ENCODE measurements at regions not wholly inside any gene's neighbourhood (a gene's known extent, or its start where the extent isn't known, plus 50 kb on each side); places are given as distances from the start of the nearest gene placed in this dataset.

DNA sequence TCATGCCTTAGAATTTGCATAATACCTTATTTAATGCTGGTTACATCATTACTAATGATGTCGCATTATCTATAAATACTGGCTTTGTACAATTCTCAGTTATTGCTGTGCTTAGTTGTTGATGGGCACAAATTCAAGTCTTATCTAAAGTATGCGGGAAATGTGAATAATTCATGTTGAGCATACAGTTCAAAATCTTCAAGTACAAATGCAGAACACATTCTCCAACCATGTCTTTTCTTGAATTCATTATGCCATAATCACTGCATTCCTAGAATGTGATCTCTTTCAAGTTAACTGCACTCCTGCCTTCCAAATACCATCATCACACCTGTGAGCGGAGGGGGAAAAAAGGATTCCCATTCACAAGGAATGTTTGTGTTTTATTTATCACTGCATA lies 337.0 kb downstream of the MBD2 start (continued):
- TF ChIP-seq, protein P1, sequence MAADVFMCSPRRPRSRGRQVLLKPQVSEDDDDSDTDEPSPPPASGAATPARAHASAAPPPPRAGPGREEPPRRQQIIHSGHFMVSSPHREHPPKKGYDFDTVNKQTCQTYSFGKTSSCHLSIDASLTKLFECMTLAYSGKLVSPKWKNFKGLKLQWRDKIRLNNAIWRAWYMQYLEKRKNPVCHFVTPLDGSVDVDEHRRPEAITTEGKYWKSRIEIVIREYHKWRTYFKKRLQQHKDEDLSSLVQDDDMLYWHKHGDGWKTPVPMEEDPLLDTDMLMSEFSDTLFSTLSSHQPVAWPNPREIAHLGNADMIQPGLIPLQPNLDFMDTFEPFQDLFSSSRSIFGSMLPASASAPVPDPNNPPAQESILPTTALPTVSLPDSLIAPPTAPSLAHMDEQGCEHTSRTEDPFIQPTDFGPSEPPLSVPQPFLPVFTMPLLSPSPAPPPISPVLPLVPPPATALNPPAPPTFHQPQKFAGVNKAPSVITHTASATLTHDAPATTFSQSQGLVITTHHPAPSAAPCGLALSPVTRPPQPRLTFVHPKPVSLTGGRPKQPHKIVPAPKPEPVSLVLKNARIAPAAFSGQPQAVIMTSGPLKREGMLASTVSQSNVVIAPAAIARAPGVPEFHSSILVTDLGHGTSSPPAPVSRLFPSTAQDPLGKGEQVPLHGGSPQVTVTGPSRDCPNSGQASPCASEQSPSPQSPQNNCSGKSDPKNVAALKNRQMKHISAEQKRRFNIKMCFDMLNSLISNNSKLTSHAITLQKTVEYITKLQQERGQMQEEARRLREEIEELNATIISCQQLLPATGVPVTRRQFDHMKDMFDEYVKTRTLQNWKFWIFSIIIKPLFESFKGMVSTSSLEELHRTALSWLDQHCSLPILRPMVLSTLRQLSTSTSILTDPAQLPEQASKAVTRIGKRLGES (CRISPR knock-in tag; IDR thresholded peaks at IDR 0.05; ENCODE audit: borderline replicate concordance): no peak
- TF ChIP-seq NFIB (CRISPR knock-in tag; IDR thresholded peaks at IDR 0.05; ENCODE audit: borderline replicate concordance): no peak

DNA sequence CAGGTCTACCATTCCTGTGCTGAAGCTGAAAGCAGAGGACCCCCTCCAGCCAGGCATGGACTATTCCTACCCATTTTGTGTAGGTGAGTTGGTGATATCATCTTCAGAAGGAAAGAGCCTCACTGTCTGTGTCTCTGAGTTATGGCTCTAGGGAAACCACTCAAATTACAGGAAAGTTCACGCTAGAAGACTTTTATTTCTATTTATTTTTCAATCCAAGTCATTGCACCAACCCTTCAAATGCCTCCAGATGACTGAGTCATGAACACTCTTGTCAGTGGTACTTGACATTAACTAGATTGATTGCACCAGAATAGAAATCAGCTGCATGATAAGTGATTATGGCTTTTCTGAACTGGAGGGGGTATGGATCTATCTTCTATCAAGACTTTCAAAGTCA lies 338.4 kb downstream of the MBD2 start:
- CTCF ChIA-PET (ENCODE audit: low intra/inter-chr PET ratio, low total read pairs): no interaction called here
- H3K36me3 ChIP-seq (replicated peaks in 1 of 2; ENCODE audit: control insufficient read depth in 1 of 2, insufficient read depth in 2 of 2, low read length in 2 of 2): no peaks in the 10 kb centered on the region
- H3K9me3 ChIP-seq (ENCODE audit: low read length): no peaks in the 10 kb centered on the region
- no peaks in the 10 kb centered on the region for H3K4me1 ChIP-seq (ENCODE audit: insufficient read depth, low read length)
- no TSS peak for BruUV-seq (replicated peaks)
- H3K27ac ChIP-seq (ENCODE audit: extremely low read length, insufficient read depth, low read length): no peak overlapping the region
- no peak overlapping the region for H3K9ac ChIP-seq (ENCODE audit: insufficient read depth, low read depth, low read length)
- H3K4me3 ChIP-seq (replicated peaks in 1 of 3; ENCODE audit: insufficient read depth in 1 of 3, low read depth in 2 of 3, low read length in 3 of 3): no peak overlapping the region
- no peaks in the 10 kb centered on the region for H4K20me1 ChIP-seq (ENCODE audit: insufficient read depth, low read length)
- 0% methylated on average over 1 of the region's 1 CpG for WGBS (ENCODE audit: low lambda C conversion rate)
- DNase-seq (ENCODE audit: low spot score): no peak
- POLR2A ChIA-PET: no interaction called here
- FAIRE-seq: no peak
- no peaks in the 10 kb centered on the region for H3K27me3 ChIP-seq (ENCODE audit: control insufficient read depth in 1 of 2, insufficient read depth in 2 of 2, low read length in 2 of 2)
- H3K4me2 ChIP-seq (ENCODE audit: low read depth, low read length): no peak overlapping the region
- intact Hi-C loops (cut with micrococcal nuclease; ENCODE audit: unreplicated experiment) (no loop called here), in situ Hi-C loops (cut with HindIII; ENCODE audit: extremely low pct_ligation_motif_present, low pct_unique_long_range_greater_than_20kb) (no loop called here)
- no peak for ATAC-seq
- no peak overlapping the region for H2AFZ ChIP-seq (ENCODE audit: low read length)
- no peaks in the 10 kb centered on the region for H3K79me2 ChIP-seq (ENCODE audit: insufficient read depth, low read length)
- TF ChIP-seq ZZZ3 (CRISPR knock-in tag; IDR thresholded peaks at IDR 0.05; ENCODE audit: borderline replicate concordance) (no peak), IKZF1 (IDR thresholded peaks at IDR 0.05) (no peak), ZNF460 (CRISPR knock-in tag; IDR thresholded peaks at IDR 0.05; ENCODE audit: borderline replicate concordance) (no peak), ZNF83 (CRISPR knock-in tag; IDR thresholded peaks at IDR 0.05; ENCODE audit: borderline replicate concordance) (no peak), YEATS2 (CRISPR knock-in tag; IDR thresholded peaks at IDR 0.05; ENCODE audit: borderline replicate concordance) (no peak), ZFP36 (IDR thresholded peaks at IDR 0.05; ENCODE audit: borderline replicate concordance, low read depth, low read length, partially characterized antibody) (no peak), ZNF335 (CRISPR knock-in tag; IDR thresholded peaks at IDR 0.05) (no peak), ZNF350 (CRISPR knock-in tag; IDR thresholded peaks at IDR 0.05; ENCODE audit: borderline replicate concordance, low read depth) (no peak), ZNF607 (CRISPR knock-in tag; IDR thresholded peaks at IDR 0.05; ENCODE audit: borderline replicate concordance) (no peak), ZNF30 (CRISPR knock-in tag; IDR thresholded peaks at IDR 0.05) (no peak)
- TF ChIP-seq, protein P2, sequence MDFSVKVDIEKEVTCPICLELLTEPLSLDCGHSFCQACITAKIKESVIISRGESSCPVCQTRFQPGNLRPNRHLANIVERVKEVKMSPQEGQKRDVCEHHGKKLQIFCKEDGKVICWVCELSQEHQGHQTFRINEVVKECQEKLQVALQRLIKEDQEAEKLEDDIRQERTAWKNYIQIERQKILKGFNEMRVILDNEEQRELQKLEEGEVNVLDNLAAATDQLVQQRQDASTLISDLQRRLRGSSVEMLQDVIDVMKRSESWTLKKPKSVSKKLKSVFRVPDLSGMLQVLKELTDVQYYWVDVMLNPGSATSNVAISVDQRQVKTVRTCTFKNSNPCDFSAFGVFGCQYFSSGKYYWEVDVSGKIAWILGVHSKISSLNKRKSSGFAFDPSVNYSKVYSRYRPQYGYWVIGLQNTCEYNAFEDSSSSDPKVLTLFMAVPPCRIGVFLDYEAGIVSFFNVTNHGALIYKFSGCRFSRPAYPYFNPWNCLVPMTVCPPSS (IDR thresholded peaks at IDR 0.05): no peak
- TF ChIP-seq, protein P3, sequence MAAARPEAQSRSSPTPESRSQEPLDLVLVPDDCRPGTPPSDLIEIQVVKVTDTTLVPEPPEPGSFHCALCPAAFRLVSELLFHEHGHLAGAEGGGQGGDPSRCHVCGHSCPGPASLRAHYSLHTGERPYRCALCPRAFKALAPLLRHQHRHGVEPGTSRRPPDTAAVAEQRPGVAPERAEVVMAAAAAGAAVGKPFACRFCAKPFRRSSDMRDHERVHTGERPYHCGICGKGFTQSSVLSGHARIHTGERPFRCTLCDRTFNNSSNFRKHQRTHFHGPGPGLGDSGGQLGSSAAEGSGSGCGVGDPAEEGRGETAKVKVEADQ (CRISPR knock-in tag; IDR thresholded peaks at IDR 0.05; ENCODE audit: borderline replicate concordance): no peak
- TF ChIP-seq, protein P4, sequence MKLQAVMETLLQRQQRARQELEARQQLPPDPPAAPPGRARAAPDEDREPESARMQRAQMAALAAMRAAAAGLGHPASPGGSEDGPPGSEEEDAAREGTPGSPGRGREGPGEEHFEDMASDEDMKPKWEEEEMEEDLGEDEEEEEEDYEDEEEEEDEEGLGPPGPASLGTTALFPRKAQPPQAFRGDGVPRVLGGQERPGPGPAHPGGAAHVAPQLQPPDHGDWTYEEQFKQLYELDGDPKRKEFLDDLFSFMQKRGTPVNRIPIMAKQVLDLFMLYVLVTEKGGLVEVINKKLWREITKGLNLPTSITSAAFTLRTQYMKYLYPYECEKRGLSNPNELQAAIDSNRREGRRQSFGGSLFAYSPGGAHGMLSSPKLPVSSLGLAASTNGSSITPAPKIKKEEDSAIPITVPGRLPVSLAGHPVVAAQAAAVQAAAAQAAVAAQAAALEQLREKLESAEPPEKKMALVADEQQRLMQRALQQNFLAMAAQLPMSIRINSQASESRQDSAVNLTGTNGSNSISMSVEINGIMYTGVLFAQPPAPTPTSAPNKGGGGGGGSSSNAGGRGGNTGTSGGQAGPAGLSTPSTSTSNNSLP (IDR thresholded peaks at IDR 0.05; ENCODE audit: low read depth, low read length): no peak
- TF ChIP-seq, protein P5, sequence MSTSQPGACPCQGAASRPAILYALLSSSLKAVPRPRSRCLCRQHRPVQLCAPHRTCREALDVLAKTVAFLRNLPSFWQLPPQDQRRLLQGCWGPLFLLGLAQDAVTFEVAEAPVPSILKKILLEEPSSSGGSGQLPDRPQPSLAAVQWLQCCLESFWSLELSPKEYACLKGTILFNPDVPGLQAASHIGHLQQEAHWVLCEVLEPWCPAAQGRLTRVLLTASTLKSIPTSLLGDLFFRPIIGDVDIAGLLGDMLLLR (CRISPR knock-in tag; IDR thresholded peaks at IDR 0.05): no peak

Data from HepG2 (cell line).